ENCODE measurements at regions not wholly inside any gene's neighbourhood (a gene's known extent, or its start where the extent isn't known, plus 50 kb on each side); places are given as distances from the start of the nearest gene placed in this dataset.
"Not testable (repeated sequence)": the region's sequence is repeated elsewhere in the genome, so short reads cannot be mapped to it uniquely, and the experiment has no call there.

DNA sequence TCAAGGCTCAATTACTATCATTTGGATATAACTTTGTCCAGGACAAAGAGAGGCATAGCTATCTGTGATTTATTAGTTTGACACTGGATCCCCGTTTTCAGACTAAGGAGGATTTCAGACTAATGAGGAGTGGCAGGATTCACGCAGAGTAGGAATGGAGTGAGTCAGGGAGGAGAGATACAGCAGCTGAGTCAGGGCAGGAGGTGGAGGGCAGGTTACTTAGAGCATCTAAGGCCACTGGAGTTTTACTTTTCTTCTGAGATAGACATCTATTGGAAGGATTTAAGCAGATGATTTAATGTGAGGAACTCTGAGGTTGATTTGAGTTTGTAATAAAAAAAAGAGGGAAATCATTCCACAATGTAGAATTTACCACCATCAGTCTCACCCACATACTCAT, 110.6 kb downstream of the RPIA start:
- not testable (repeated sequence) for H3K9me3 ChIP-seq (ENCODE audit: control insufficient read depth in 5 of 5, low read length in 5 of 5); H3K36me3 ChIP-seq (ENCODE audit: control insufficient read depth in 5 of 5, insufficient read depth in 5 of 5, low read length in 5 of 5); H3K27ac ChIP-seq (ENCODE audit: low read depth, low read length); H3K9ac ChIP-seq (ENCODE audit: low read length in 5 of 5); H3K27me3 ChIP-seq (ENCODE audit: control insufficient read depth in 5 of 5, insufficient read depth in 4 of 5, low read length in 5 of 5); H3K4me3 ChIP-seq (ENCODE audit: low read depth in 1 of 5, low read length in 5 of 5); H3K4me1 ChIP-seq (ENCODE audit: control insufficient read depth in 5 of 5, insufficient read depth in 5 of 5, low read length in 5 of 5)

DNA sequence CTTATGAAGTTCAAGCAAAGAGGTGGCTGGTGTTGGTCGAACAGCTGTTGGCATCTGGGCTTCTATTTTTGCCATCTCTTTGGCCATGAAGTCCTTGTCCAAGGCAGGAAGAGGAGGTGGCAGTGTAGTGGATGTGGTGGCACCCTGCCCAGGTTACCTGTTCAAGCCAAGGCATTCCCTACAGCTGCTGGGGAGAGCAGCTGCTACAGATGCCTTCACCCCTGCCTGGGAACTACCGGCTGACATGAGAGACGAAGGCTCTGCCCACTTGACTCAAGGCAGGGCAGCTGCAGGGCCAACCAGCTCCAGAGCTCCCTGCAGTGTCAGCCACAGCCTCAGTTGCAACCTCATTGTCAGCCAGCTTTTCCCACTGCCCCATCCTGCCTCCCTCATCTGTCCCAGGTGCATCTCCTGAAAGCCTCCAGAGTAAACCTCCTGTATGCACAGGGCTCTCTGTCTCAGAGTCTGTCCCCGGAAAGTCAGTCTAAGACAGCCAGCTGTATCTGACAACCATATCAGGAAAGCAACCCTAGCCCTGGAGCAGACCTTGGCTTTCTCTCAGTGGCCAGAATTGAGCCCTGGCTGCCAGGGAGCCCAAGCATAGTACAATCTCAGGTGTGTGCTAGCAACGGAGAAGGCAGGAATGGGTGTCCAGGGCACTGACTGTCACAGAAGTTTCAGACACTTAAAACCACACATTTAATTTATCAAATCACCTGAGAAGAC, 115.9 kb downstream of the RPIA start:
- Histone ChIP-seq H3K27ac (ENCODE audit: low read depth, low read length) (no peak overlapping the region), H3K36me3 (ENCODE audit: control insufficient read depth in 5 of 5, insufficient read depth in 5 of 5, low read length in 5 of 5) (no peaks in the 10 kb centered on the region), H3K27me3 (ENCODE audit: control insufficient read depth in 5 of 5, insufficient read depth in 4 of 5, low read length in 5 of 5) (peaks cover 0 to 5% (median 0%) of the 10 kb centered on the region in 5 donors), H3K9me3 (ENCODE audit: control insufficient read depth in 5 of 5, low read length in 5 of 5) (no peaks in the 10 kb centered on the region), H3K4me3 (ENCODE audit: low read depth in 1 of 5, low read length in 5 of 5) (no peak overlapping the region), H3K9ac (ENCODE audit: low read length in 5 of 5) (no peak overlapping the region), H3K4me1 (ENCODE audit: control insufficient read depth in 5 of 5, insufficient read depth in 5 of 5, low read length in 5 of 5) (peaks cover 0 to 9% (median 0%) of the 10 kb centered on the region in 5 donors)

DNA sequence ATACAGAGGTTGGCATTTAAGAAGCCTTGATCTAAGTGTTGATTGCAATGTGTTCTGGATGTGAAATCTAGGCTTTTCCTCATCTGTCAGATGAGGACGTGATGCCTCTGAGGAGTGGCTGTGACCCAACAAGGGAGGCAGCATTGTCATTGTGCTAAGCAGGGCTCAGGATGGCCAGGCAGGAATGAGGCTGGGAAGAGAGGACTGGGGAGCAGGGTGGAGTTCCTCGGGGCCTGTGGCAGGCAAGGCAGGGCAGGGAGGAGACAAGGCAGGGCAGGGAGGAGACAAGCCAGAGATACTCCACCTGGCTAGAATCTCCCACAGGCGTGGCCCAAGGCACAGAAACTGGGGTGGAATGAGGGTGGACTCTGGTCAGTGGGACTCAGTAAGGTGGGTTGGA, 116.6 kb downstream of the RPIA start:
- no peak overlapping the region for H3K4me3 ChIP-seq (ENCODE audit: low read depth in 1 of 5, low read length in 5 of 5)
- H3K27me3 ChIP-seq (ENCODE audit: control insufficient read depth in 5 of 5, insufficient read depth in 4 of 5, low read length in 5 of 5) = peaks cover 0 to 5% (median 0%) of the 10 kb centered on the region in 5 donors
- H3K9me3 ChIP-seq (ENCODE audit: control insufficient read depth in 5 of 5, low read length in 5 of 5) = no peaks in the 10 kb centered on the region
- H3K27ac ChIP-seq (ENCODE audit: low read depth, low read length) = no peak overlapping the region
- peaks cover 0 to 9% (median 0%) of the 10 kb centered on the region in 5 donors for H3K4me1 ChIP-seq (ENCODE audit: control insufficient read depth in 5 of 5, insufficient read depth in 5 of 5, low read length in 5 of 5)
- no peak overlapping the region for H3K9ac ChIP-seq (ENCODE audit: low read length in 5 of 5)
- H3K36me3 ChIP-seq (ENCODE audit: control insufficient read depth in 5 of 5, insufficient read depth in 5 of 5, low read length in 5 of 5) = no peaks in the 10 kb centered on the region

DNA sequence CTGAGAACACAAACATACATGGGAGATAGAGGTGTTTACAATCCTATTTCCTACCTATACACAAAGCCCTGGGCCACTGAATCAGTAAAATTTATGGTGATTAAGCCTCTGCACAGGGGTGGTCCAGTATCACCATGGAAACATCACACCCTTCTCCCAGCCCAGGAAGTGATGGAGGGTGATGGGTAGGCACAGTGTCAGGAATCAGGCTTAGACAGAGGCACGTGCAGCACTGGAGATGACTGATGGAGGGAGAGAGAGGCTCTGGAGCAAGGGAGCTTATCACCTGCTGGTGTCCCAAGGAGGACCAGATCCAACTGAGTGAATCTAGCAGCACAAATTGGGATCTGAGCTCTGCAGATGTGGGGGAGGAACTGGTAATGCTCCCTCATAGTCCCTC, 117.2 kb downstream of the RPIA start:
- H3K4me3 ChIP-seq (ENCODE audit: low read depth in 1 of 5, low read length in 5 of 5) = no peak overlapping the region
- H3K4me1 ChIP-seq (ENCODE audit: control insufficient read depth in 5 of 5, insufficient read depth in 5 of 5, low read length in 5 of 5) = peaks cover 0 to 9% (median 0%) of the 10 kb centered on the region in 5 donors
- H3K27me3 ChIP-seq (ENCODE audit: control insufficient read depth in 5 of 5, insufficient read depth in 4 of 5, low read length in 5 of 5) = peaks cover 0 to 5% (median 0%) of the 10 kb centered on the region in 5 donors

DNA sequence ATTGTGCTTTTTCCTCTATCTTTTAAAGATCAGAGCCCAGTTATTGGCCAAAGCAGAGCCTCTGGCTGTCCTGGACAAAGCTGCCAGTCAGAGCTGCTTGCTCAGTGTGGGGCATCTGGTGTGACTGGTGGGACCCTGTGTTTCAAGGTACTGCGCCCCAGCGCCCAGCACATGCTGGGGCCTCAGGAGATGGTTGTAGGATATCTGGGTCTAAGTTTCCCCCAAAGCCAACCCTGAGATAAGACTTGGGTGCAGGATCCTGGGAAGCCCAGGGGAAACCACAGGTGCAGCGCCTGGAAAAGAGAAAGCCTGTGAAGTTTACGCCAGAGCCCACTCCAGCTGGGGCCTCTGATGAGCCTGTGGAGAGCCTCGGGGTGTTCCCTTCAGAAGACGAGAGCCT, 117.7 kb downstream of the RPIA start:
- H3K9me3 ChIP-seq (ENCODE audit: control insufficient read depth in 5 of 5, low read length in 5 of 5) = no peaks in the 10 kb centered on the region
- H3K36me3 ChIP-seq (ENCODE audit: control insufficient read depth in 5 of 5, insufficient read depth in 5 of 5, low read length in 5 of 5) = no peaks in the 10 kb centered on the region
- H3K27ac ChIP-seq (ENCODE audit: low read depth, low read length) = no peak overlapping the region
- no peak overlapping the region for H3K4me3 ChIP-seq (ENCODE audit: low read depth in 1 of 5, low read length in 5 of 5)
- peaks cover 0 to 5% (median 0%) of the 10 kb centered on the region in 5 donors for H3K27me3 ChIP-seq (ENCODE audit: control insufficient read depth in 5 of 5, insufficient read depth in 4 of 5, low read length in 5 of 5)
- peaks cover 0 to 9% (median 0%) of the 10 kb centered on the region in 5 donors for H3K4me1 ChIP-seq (ENCODE audit: control insufficient read depth in 5 of 5, insufficient read depth in 5 of 5, low read length in 5 of 5)
- no peak overlapping the region for H3K9ac ChIP-seq (ENCODE audit: low read length in 5 of 5)

More for the DNA sequence above, 117.2 kb downstream of the RPIA start:
- Histone ChIP-seq H3K36me3 (ENCODE audit: control insufficient read depth in 5 of 5, insufficient read depth in 5 of 5, low read length in 5 of 5) (no peaks in the 10 kb centered on the region), H3K9ac (ENCODE audit: low read length in 5 of 5) (no peak overlapping the region), H3K9me3 (ENCODE audit: control insufficient read depth in 5 of 5, low read length in 5 of 5) (no peaks in the 10 kb centered on the region), H3K27ac (ENCODE audit: low read depth, low read length) (no peak overlapping the region)

DNA sequence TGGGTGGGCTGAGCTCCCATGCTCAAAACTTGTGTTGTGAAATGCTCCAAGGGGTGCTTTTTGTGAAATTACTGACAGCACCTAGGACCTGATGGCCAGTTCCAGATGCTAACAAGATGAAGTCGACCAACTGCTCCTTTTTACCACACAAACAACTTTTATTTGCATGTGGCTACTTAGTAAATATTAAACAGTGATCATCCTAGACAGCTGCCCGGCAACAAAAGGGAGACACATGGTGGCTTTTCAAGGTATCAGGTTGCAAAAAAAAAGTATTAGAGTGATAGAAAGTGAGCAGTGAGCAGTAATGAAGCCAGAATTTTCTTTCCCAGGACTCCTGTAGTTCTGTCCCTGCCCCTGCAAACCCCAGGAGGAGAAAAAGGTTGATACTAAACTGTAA, 118.5 kb downstream of the RPIA start:
- H3K36me3 ChIP-seq (ENCODE audit: control insufficient read depth in 5 of 5, insufficient read depth in 5 of 5, low read length in 5 of 5) = no peaks in the 10 kb centered on the region
- peaks cover 0 to 9% (median 0%) of the 10 kb centered on the region in 5 donors for H3K4me1 ChIP-seq (ENCODE audit: control insufficient read depth in 5 of 5, insufficient read depth in 5 of 5, low read length in 5 of 5)
- H3K4me3 ChIP-seq (ENCODE audit: low read depth in 1 of 5, low read length in 5 of 5) = no peak overlapping the region
- H3K9ac ChIP-seq (ENCODE audit: low read length in 5 of 5) = no peak overlapping the region
- H3K9me3 ChIP-seq (ENCODE audit: control insufficient read depth in 5 of 5, low read length in 5 of 5) = no peaks in the 10 kb centered on the region
- H3K27me3 ChIP-seq (ENCODE audit: control insufficient read depth in 5 of 5, insufficient read depth in 4 of 5, low read length in 5 of 5) = peaks cover 0 to 5% (median 0%) of the 10 kb centered on the region in 5 donors
- no peak overlapping the region for H3K27ac ChIP-seq (ENCODE audit: low read depth, low read length)

DNA sequence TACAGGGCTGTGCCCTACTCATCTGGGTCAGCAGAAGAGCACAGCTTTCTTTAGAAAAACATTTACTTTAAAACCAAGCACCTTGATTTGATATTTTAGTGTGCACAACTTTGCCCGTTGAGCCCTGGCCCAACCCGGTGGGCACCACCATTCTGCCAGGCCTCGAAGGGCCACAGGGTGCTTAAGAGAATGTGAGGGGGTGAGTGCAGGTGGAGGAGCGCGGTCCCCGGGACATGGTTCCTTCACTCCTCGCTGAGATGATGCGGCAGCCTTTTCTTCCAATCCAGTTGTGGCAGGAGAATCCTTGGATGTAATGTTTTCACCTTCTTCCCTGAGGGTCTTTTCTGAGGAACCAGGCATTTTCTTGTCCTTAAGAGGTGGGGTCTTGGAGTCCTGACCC, 119.0 kb downstream of the RPIA start:
- no peak overlapping the region for H3K4me3 ChIP-seq (ENCODE audit: low read depth in 1 of 5, low read length in 5 of 5)
- peaks cover 0 to 4% (median under 1%) of the 10 kb centered on the region in 5 donors for H3K9me3 ChIP-seq (ENCODE audit: control insufficient read depth in 5 of 5, low read length in 5 of 5)
- no peaks in the 10 kb centered on the region for H3K36me3 ChIP-seq (ENCODE audit: control insufficient read depth in 5 of 5, insufficient read depth in 5 of 5, low read length in 5 of 5)
- no peak overlapping the region for H3K27ac ChIP-seq (ENCODE audit: low read depth, low read length)
- H3K27me3 ChIP-seq (ENCODE audit: control insufficient read depth in 5 of 5, insufficient read depth in 4 of 5, low read length in 5 of 5) = peaks cover 0 to 5% (median 0%) of the 10 kb centered on the region in 5 donors
- no peak overlapping the region for H3K9ac ChIP-seq (ENCODE audit: low read length in 5 of 5)
- H3K4me1 ChIP-seq (ENCODE audit: control insufficient read depth in 5 of 5, insufficient read depth in 5 of 5, low read length in 5 of 5) = peaks cover 0 to 9% (median 0%) of the 10 kb centered on the region in 5 donors

DNA sequence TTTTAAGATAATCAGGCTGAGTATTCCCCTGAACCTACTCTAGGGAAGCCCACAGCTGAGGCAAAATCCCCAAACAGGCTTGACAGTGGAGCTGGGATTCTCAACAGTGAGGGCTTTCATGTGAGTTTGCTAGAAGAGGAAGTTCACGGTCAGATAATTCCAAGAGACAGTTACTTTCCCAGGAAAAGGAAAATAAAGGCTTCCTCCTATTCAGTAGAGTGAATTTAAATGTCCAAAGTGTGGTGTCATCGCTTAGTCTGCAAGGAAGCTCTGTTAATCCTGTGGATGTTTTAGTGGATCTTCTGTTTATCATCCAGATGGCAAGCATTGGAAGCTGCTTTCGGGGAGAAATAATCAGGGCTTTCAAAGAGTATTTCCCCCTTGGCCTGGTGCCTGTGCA, 119.8 kb downstream of the RPIA start:
- Histone ChIP-seq H3K9ac (ENCODE audit: low read length in 5 of 5) (no peak overlapping the region), H3K4me1 (ENCODE audit: control insufficient read depth in 5 of 5, insufficient read depth in 5 of 5, low read length in 5 of 5) (peaks cover 0 to 9% (median 0%) of the 10 kb centered on the region in 5 donors), H3K27me3 (ENCODE audit: control insufficient read depth in 5 of 5, insufficient read depth in 4 of 5, low read length in 5 of 5) (peaks cover 0 to 5% (median 0%) of the 10 kb centered on the region in 5 donors), H3K9me3 (ENCODE audit: control insufficient read depth in 5 of 5, low read length in 5 of 5) (peaks cover 0 to 11% (median 6%) of the 10 kb centered on the region in 5 donors), H3K27ac (ENCODE audit: low read depth, low read length) (no peak overlapping the region), H3K4me3 (ENCODE audit: low read depth in 1 of 5, low read length in 5 of 5) (no peak overlapping the region), H3K36me3 (ENCODE audit: control insufficient read depth in 5 of 5, insufficient read depth in 5 of 5, low read length in 5 of 5) (no peaks in the 10 kb centered on the region)

DNA sequence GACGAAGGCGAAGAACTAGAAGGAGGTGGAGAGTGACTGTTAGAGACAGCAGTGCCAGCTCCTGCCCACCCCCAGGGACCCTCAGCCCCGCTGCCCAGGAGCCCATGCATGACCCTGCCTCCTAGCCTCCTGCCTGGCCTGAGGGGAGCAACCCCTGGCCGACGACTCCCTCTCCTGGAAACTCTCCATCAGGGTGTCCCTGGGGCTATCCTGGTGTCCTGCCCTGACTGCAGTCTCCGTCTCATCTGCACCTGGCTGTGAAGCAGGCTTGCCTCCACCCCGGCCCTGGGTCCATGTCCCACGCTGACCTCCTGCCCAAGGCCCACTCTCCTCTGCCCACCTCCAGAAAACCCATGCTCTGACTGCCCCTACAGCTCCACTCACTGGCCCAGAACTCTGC, 120.2 kb downstream of the RPIA start:
- H3K4me1 ChIP-seq (ENCODE audit: control insufficient read depth in 5 of 5, insufficient read depth in 5 of 5, low read length in 5 of 5) = peaks cover 0 to 9% (median 0%) of the 10 kb centered on the region in 5 donors
- peaks cover 0 to 13% (median 6%) of the 10 kb centered on the region in 5 donors for H3K9me3 ChIP-seq (ENCODE audit: control insufficient read depth in 5 of 5, low read length in 5 of 5)

DNA sequence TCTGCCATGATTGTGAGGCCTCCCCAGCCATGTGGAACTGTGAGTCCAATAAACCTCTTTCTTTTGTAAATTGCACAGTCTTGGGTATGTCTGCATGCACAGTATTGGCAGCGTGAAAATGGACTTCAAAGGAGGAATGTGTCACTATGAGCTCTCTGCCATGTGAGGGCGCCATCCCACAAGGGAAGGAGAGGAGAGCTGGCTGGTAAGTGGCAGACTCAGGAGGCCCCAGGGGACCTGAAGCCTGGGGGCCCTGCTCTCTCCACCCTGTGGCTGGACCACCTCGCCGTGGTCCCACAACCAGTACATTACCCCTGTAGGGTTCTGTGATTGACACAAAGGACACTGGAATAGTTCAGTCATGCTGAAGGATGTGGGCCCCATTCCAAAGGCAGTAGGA, 122.1 kb downstream of the RPIA start:
- H3K36me3 ChIP-seq (ENCODE audit: control insufficient read depth in 5 of 5, insufficient read depth in 5 of 5, low read length in 5 of 5) = no peaks in the 10 kb centered on the region
- H3K4me3 ChIP-seq (ENCODE audit: low read depth in 1 of 5, low read length in 5 of 5) = no peak overlapping the region
- H3K9ac ChIP-seq (ENCODE audit: low read length in 5 of 5) = no peak overlapping the region
- H3K9me3 ChIP-seq (ENCODE audit: control insufficient read depth in 5 of 5, low read length in 5 of 5) = peaks cover 0 to 13% (median 6%) of the 10 kb centered on the region in 5 donors
- no peak overlapping the region for H3K27ac ChIP-seq (ENCODE audit: low read depth, low read length)
- peaks cover 0 to 9% (median 0%) of the 10 kb centered on the region in 5 donors for H3K4me1 ChIP-seq (ENCODE audit: control insufficient read depth in 5 of 5, insufficient read depth in 5 of 5, low read length in 5 of 5)
- H3K27me3 ChIP-seq (ENCODE audit: control insufficient read depth in 5 of 5, insufficient read depth in 4 of 5, low read length in 5 of 5) = peaks cover 0 to 5% (median 0%) of the 10 kb centered on the region in 5 donors

More for the DNA sequence above, 120.2 kb downstream of the RPIA start:
- Histone ChIP-seq H3K4me3 (ENCODE audit: low read depth in 1 of 5, low read length in 5 of 5) (no peak overlapping the region), H3K27me3 (ENCODE audit: control insufficient read depth in 5 of 5, insufficient read depth in 4 of 5, low read length in 5 of 5) (peaks cover 0 to 5% (median 0%) of the 10 kb centered on the region in 5 donors), H3K36me3 (ENCODE audit: control insufficient read depth in 5 of 5, insufficient read depth in 5 of 5, low read length in 5 of 5) (no peaks in the 10 kb centered on the region), H3K9ac (ENCODE audit: low read length in 5 of 5) (no peak overlapping the region), H3K27ac (ENCODE audit: low read depth, low read length) (no peak overlapping the region)
